ENCODE measurements at regions not wholly inside any gene's neighbourhood (a gene's known extent, or its start where the extent isn't known, plus 50 kb on each side); places are given as distances from the start of the nearest gene placed in this dataset.

DNA sequence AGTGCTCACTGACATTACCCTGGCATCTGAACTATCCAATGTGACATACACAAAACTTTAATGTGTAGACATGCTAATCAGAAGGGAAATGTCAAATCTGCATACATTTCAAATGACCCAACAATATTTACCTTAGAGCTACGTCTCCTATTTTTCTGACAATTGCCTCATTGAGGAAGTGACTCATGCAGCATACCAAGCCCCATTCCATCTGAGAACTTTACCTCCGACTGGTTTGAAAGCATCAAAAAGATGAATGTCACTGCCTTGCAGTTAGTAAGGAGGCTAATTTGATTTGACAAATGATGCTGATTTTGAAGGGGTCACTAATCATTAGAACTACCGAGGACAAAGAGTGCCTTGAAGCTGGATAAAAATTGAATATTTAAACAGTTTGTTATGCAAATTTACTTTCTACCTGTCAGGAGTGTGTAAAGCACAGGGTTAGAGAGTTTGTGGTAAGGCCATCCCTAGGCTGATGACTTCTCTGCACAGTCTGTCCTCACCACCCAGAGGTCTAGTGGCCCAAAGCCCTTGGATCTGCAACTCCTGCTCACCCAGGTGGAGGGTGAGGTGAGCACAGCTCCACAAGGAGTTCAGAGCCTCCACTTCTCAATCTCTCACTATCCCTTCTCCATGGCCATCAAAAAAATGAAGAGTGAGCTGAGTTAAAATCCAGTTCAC lies 500.3 kb upstream of the C1orf87 start:
- H2BK12ac ChIP-seq (ENCODE audit: insufficient read length, low read depth, low read length): no peak overlapping the region
- no peak overlapping the region for H3K23ac ChIP-seq (ENCODE audit: insufficient read length, low read depth, low read length)
- no peak for DNase-seq
- H3K23me2 ChIP-seq (ENCODE audit: insufficient read length, low read depth, low read length, poor library complexity, severe bottlenecking): no peaks in the 10 kb centered on the region
- H3K4me1 ChIP-seq (ENCODE audit: insufficient read depth, low read length): peaks cover 4% of the 10 kb centered on the region; the same call in 1 of the 2 replicates
- H3K79me2 ChIP-seq (ENCODE audit: insufficient read depth, low read length): no peaks in the 10 kb centered on the region
- no peak overlapping the region for H3K18ac ChIP-seq (ENCODE audit: insufficient read length, low read depth, low read length)
- H2BK20ac ChIP-seq (ENCODE audit: low read depth, low read length, poor library complexity, severe bottlenecking): no peak overlapping the region
- no peaks in the 10 kb centered on the region for H3K27me3 ChIP-seq (ENCODE audit: insufficient read depth, low read length)
- no peak overlapping the region for H2AK5ac ChIP-seq (ENCODE audit: insufficient read length, low read length)
- no peak overlapping the region for H4K8ac ChIP-seq (replicated peaks; ENCODE audit: insufficient read length, low read depth, low read length)
- no peaks in the 10 kb centered on the region for H3K79me1 ChIP-seq (ENCODE audit: insufficient read depth, low read depth, low read length, poor library complexity, severe bottlenecking)
- H3K36me3 Mint-ChIP-seq (ENCODE audit: insufficient read depth in 1 of 3, low read depth in 3 of 3): no peaks in the 10 kb centered on the region
- TF ChIP-seq CTCF (conservative IDR thresholded peaks at IDR 0.05): no peak
- no peak overlapping the region for H3K9ac ChIP-seq (ENCODE audit: extremely low read depth, insufficient read length, low read length)
- no peak overlapping the region for H2BK5ac ChIP-seq (ENCODE audit: insufficient read length, low read length)
- no peak overlapping the region for H2BK120ac ChIP-seq (ENCODE audit: low read depth, low read length, poor library complexity, severe bottlenecking)
- no peak overlapping the region for H2BK15ac ChIP-seq (ENCODE audit: low read depth, low read length)
- no peak overlapping the region for H3K27ac Mint-ChIP-seq
- no peaks in the 10 kb centered on the region for H4K20me1 ChIP-seq (ENCODE audit: control insufficient read depth, insufficient read depth, insufficient read length)
- no peak overlapping the region for H3K4me3 Mint-ChIP-seq
- H3K9me3 ChIP-seq (ENCODE audit: control insufficient read depth, low read depth, low read length): no peaks in the 10 kb centered on the region
- H3K14ac ChIP-seq (ENCODE audit: insufficient read depth, low read length): no peak overlapping the region
- no peak overlapping the region for H3K4ac ChIP-seq (ENCODE audit: low read depth, low read length)
- H3K9me3 Mint-ChIP-seq: no peaks in the 10 kb centered on the region
- H4K5ac ChIP-seq (ENCODE audit: insufficient read length, low read depth, low read length): no peak overlapping the region
- H3K4me2 ChIP-seq (ENCODE audit: insufficient read depth, insufficient read length, low read length): no peak overlapping the region
- H4K91ac ChIP-seq (ENCODE audit: insufficient read length, low read depth, low read length): no peak overlapping the region
- H3K27me3 Mint-ChIP-seq (ENCODE audit: low read depth): no peaks in the 10 kb centered on the region
- H2AFZ ChIP-seq (ENCODE audit: low read length): no peak overlapping the region
- WGBS (ENCODE audit: extremely low coverage, insufficient read length, low lambda C conversion rate): no CpG with 5 or more reads among the region's 3 CpGs
- H3K27ac ChIP-seq (ENCODE audit: insufficient read length, low read depth, low read length): no peak overlapping the region
- no peak overlapping the region for H3K56ac ChIP-seq (ENCODE audit: insufficient read length, low read depth, low read length)
- H3K4me1 Mint-ChIP-seq: peaks cover 6 to 15% of the 10 kb centered on the region in 2 experiments; a peak in 2 of 4 replicates
- no peak overlapping the region for H3T11ph ChIP-seq (ENCODE audit: low read length)
